HG03354 (cell line): ENCODE measurements at regions not wholly inside any gene's neighbourhood (a gene's known extent, or its start where the extent isn't known, plus 50 kb on each side); places are given as distances from the start of the nearest gene placed in this dataset.
"Not testable (repeated sequence)": the region's sequence is repeated elsewhere in the genome, so short reads cannot be mapped to it uniquely, and the experiment has no call there.

Source experiments
- ATAC-seq: cut with Tn5 transposase; IDR thresholded peaks from one replicate; pipeline ENCODE4 v1.9.1; 2021; ENCODE audit warnings: mild to moderate bottlenecking; ENCODE audit not compliant: unreplicated experiment, poor library complexity, severe bottlenecking

DNA sequence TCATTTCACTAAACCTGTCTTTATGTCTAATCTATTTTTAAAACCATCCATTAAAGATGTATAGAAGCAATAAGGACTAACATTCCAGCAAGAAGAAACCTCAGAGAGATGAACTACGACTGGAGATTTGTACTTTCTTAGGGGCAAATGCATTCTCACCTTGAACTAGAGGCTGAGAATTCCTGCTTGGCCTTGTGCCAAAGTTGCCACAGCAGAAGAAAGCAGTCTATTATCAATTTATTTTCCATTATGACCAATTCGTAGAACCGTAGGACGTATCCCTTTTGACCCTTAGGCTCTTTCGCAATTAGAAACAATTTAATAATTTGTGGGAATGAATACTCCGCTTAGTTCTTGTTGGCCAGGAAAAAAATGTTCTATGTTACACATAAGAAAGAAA lies 1647.4 kb upstream of the CDH9 start:
- no peak for ATAC-seq

- no peak for ATAC-seq
These were observed 1640.5 kb upstream of the CDH9 start for GRCh38 chr5:28678899-28679298.

GRCh38 chr5:28666110-28666509 lies 1627.7 kb upstream of the CDH9 start:
- no peak for ATAC-seq

DNA sequence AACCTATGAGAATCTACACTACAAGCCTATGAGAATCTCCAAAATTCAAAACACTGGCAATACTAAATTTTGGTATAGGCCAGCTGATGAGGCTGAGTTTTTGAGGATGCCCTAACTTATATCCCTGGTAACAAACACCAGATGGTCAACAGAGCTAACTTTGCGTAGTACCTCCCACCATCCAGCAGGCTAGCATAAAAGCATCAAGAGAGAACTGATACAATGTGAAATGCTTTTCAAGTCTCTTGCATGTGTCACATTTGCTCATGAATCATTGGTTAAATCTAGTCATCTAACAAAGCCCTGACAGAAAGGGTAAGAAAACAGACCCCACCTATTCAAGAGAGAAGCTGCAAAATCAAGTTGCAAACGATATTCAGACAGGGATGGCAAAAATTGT lies 1609.7 kb upstream of the CDH9 start:
- no peak for ATAC-seq

- ATAC-seq = no peak
These were observed 1594.2 kb upstream of the CDH9 start for GRCh38 chr5:28632607-28633006.

DNA sequence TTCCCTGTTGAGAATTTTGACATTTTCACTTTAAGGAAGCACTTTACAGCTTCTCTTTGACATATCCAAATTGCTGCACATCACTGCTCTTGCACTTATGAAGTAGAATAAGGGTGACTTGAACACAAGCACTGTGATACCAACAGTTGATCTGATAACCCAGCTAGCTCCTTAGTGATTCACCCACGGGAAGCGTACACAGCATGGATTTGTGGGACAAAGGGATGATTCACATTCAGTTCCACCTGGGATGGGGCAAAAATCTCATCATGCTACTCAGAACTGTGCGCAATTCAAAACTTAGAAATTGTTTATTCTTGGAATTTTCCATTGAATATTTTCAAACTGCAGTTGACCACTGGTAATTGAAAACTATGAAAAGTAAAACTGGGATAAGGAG lies 1565.5 kb upstream of the CDH9 start:
- ATAC-seq = no peak

DNA sequence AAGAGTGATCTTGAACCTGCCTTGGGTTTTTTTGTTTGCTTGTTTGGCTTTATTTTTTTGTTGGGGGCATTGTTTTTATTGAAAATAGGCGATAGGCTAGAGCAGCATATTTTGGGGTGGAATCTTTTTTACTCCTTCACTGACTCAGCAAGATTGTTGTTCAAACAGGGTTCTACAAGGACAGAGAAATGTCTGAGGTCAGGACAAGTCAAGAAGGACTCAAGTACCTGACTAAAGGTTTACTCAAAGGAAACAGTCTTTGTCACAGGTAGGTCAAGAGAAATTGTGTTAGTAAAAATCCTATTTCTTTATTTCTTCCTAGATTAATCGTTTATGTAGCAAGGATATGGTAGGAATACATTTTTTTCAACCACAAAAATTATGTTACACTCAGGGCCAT lies 1564.0 kb upstream of the CDH9 start:
- no peak for ATAC-seq

- ATAC-seq = not testable (repeated sequence)
These were observed 1558.3 kb upstream of the CDH9 start for GRCh38 chr5:28596707-28597106.

- no peak for ATAC-seq
These were observed 1542.2 kb upstream of the CDH9 start for GRCh38 chr5:28580616-28581015.

DNA sequence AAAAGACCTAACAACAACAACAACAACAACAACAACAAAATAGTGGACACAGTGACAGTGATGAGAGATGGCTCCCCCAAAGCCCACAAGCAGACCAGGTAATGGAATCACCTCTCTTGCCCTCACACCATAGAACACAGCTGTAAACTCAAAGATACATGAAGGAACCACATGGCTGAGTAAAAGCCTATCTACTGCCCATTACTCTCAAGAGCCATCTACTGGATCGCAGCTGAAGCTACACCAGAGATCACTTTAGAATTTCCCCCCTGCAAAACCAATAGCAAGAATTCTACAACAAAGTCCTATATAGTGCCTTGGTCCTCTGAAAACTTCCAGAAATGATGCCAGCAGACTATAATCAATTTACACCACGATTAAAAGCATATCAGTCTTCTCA lies 1537.6 kb upstream of the CDH9 start:
- ATAC-seq = no peak

DNA sequence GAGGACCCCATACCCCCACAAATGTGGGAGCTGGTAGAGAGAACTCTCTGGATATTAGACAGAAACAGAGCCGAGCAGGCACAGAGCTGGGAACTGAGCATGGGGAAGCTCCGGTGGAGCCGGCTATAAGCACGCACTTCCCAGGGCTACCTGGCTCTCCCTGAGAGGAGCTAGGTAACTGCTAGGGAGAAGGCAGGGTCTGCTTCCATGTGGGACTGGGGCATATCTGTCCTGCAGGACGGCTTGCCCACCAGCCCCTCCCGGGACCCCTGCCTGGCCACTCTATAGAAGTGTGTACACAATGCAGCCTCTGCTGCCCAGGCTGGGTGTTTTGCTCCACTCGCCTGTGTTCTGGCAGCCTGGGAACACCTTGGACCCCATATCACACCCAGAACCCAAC lies 1537.0 kb upstream of the CDH9 start:
- ATAC-seq = no peak

- no peak for ATAC-seq
These were observed 1536.2 kb upstream of the CDH9 start for GRCh38 chr5:28574606-28575005.

GRCh38 chr5:28567048-28567447 lies 1528.7 kb upstream of the CDH9 start:
- no peak for ATAC-seq

GRCh38 chr5:28561522-28561921 lies 1523.1 kb upstream of the CDH9 start:
- no peak for ATAC-seq

GRCh38 chr5:28558196-28558595 lies 1519.8 kb upstream of the CDH9 start:
- ATAC-seq = no peak

- no peak for ATAC-seq
These were observed 1518.7 kb upstream of the CDH9 start for GRCh38 chr5:28557114-28557513.

- ATAC-seq = no peak
These were observed 1511.2 kb upstream of the CDH9 start for GRCh38 chr5:28549588-28549987.

DNA sequence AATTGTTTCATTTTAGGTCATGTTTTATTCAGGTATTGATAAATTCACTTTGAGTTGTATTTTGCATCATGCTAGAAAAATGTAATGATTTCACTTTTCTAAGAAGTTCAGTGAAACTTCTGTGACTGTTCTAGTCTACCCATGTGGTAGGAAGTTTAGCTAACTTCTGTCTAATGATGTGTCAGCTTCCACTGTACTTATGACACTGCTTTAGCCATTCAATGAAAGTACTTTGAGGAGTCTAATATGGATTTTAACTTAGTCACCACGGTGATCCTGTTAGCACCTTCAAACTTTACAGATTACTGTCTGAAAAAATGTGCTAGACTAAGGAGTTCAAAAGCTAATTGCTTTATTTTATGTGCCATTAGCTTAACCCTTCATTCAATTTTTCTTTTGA lies 1510.5 kb upstream of the CDH9 start:
- ATAC-seq = no peak

DNA sequence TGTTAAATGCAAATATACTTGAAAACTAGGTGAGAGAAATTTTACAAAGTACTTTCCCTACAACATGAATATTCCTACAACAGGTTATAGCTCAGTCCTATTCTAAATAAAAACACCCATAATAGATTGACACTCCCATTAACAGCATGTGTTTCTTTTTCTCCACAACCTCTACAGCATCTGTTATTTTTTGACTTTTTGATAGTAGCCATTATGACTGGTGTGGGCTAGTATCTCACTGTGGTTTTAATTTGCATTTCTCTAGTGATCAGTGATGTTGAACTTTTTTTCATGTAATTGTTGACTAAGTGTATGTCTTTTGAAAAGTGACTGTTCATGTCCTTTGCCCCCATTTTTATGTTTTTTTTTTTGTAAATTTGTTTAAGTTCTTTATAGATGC lies 1506.1 kb upstream of the CDH9 start:
- no peak for ATAC-seq

- no peak for ATAC-seq
These were observed 1505.2 kb upstream of the CDH9 start for GRCh38 chr5:28543473-28544098.

GRCh38 chr5:28542987-28543386 lies 1504.6 kb upstream of the CDH9 start:
- no peak for ATAC-seq

GRCh38 chr5:28523888-28524635 lies 1485.7 kb upstream of the CDH9 start:
- no peak for ATAC-seq
